Lung (tissue), 11 donors: ENCODE measurements at regions not wholly inside any gene's neighbourhood (a gene's known extent, or its start where the extent isn't known, plus 50 kb on each side); places are given as distances from the start of the nearest gene placed in this dataset.
A peak's percentile ranks its signal among the peaks of the same experiment; 100 is the strongest.

Experiments
- ATAC-seq: fragments of 200-7000 bp; cut with Tn5 transposase; one replicate; pipeline ENCODE4 v1.9.1; 2020; ENCODE audit warnings: moderate number of reproducible peaks; ENCODE audit not compliant: insufficient read depth, low FRiP score
- DNase-seq, 3 donors: peaks; one replicate each; pipeline ENCODE4 v3.0.0-alpha.2; 2013 to 2017
- H3K27ac ChIP-seq, 2 donors: one replicate each; pipeline ENCODE4 v1.5.1; 2013; ENCODE audit warnings: mild to moderate bottlenecking in 2 of 2, moderate library complexity in 2 of 2, control low read depth in 1 of 2, inconsistent platforms in 1 of 2, low read depth in 1 of 2, low read length in 1 of 2
- H3K27me3 ChIP-seq, 3 donors: one replicate each; pipeline ENCODE4 v1.5.1; 2013; ENCODE audit warnings: low read length in 2 of 3; ENCODE audit not compliant: control insufficient read depth in 3 of 3, insufficient read depth in 3 of 3
- H3K36me3 ChIP-seq, 4 donors: one replicate each; pipeline ENCODE4 v1.5.1; 2013; ENCODE audit warnings: low read length in 4 of 4, mild to moderate bottlenecking in 1 of 4, moderate library complexity in 1 of 4; ENCODE audit not compliant: control insufficient read depth in 4 of 4, insufficient read depth in 4 of 4
- H3K4me1 ChIP-seq, 5 donors: one replicate each; pipeline ENCODE4 v1.5.1; 2013; ENCODE audit warnings: low read length in 5 of 5, mild to moderate bottlenecking in 2 of 5, moderate library complexity in 1 of 5; ENCODE audit not compliant: control insufficient read depth in 5 of 5, insufficient read depth in 5 of 5
- H3K4me3 ChIP-seq: one replicate; pipeline ENCODE4 v1.5.1; 2013; ENCODE audit warnings: mild to moderate bottlenecking, control low read depth, moderate library complexity
- H3K9ac ChIP-seq, 2 donors: one replicate each; pipeline ENCODE4 v1.5.1; 2013; ENCODE audit warnings: low read length in 2 of 2, control low read depth in 1 of 2; ENCODE audit not compliant: insufficient read depth in 1 of 2
- H3K9me3 ChIP-seq, 4 donors: one replicate each; pipeline ENCODE4 v1.5.1; 2013; ENCODE audit warnings: low read length in 3 of 4, mild to moderate bottlenecking in 1 of 4, moderate library complexity in 1 of 4; ENCODE audit not compliant: control insufficient read depth in 4 of 4, insufficient read depth in 3 of 4
- CTCF ChIP-seq: IDR thresholded peaks from 2 replicates; pipeline ENCODE4 v1.5.1; 2012; ENCODE audit warnings: mild to moderate bottlenecking; ENCODE audit errors: control extremely low read depth, extremely low read depth
- WGBS, 2 donors: extraction: QIAGEN DNeasy Blood & Tissue Kit; methylation state at CpG; one replicate each; pipeline ENCODE4 v1.1.7; 2013; 5-methylcytosine and 5-hydroxymethylcytosine counted together
- donor health status: control.
- donor health status: control.
- donor health status: Bipolar disorder and iron deficiency.
- donor health status: healthy.
- donor health status: DM: yes; HTN: yes; CAD: no.

- WGBS, 2 donors = 81 to 88% methylated on average over 5 of the region's 5 CpGs
- H3K4me1 ChIP-seq = peaks cover 0 to 10% (median 0%) of the 10 kb centered on the region in 5 donors
- no peaks in the 10 kb centered on the region for H3K27me3 ChIP-seq
- peak; percentile 72 to 93 (median 93) for DNase-seq
- H3K4me3 ChIP-seq = no peak overlapping the region
- ATAC-seq = no peak
- H3K9ac ChIP-seq = no peak overlapping the region
- no peak for TF ChIP-seq CTCF
- no peak overlapping the region for H3K27ac ChIP-seq
- H3K9me3 ChIP-seq = no peaks in the 10 kb centered on the region
- no peaks in the 10 kb centered on the region for H3K36me3 ChIP-seq
These were observed 83.5 kb upstream of the TNRC6A start for GRCh38 chr16:24645739-24646645.

GRCh38 chr16:24646646-24646995 lies 82.8 kb upstream of the TNRC6A start:
- H3K27ac ChIP-seq = no peak overlapping the region

GRCh38 chr16:24652209-24652712 lies 77.2 kb upstream of the TNRC6A start:
- ATAC-seq = no peak
- WGBS, 2 donors = 74 to 83% methylated on average over 4 of the region's 4 CpGs
- no peak overlapping the region for H3K9ac ChIP-seq

More at GRCh38 chr16:24646646-24646995, 82.8 kb upstream of the TNRC6A start:
- no peak overlapping the region for H3K4me3 ChIP-seq
- DNase-seq = no peak
- no peaks in the 10 kb centered on the region for H3K36me3 ChIP-seq
- 77 to 83% methylated on average over 2 of the region's 2 CpGs for WGBS, 2 donors
- no peaks in the 10 kb centered on the region for H3K9me3 ChIP-seq
- ATAC-seq = no peak
- H3K4me1 ChIP-seq = peaks cover 0 to 10% (median 0%) of the 10 kb centered on the region in 5 donors
- H3K9ac ChIP-seq = no peak overlapping the region
- TF ChIP-seq CTCF = no peak
- no peaks in the 10 kb centered on the region for H3K27me3 ChIP-seq

More at GRCh38 chr16:24652209-24652712, 77.2 kb upstream of the TNRC6A start:
- Histone ChIP-seq H3K4me3 (no peak overlapping the region), H3K4me1 (no peaks in the 10 kb centered on the region), H3K27ac (no peak overlapping the region), H3K36me3 (no peaks in the 10 kb centered on the region), H3K9me3 (no peaks in the 10 kb centered on the region), H3K27me3 (no peaks in the 10 kb centered on the region)
- no peak for DNase-seq
- no peak for TF ChIP-seq CTCF
